HG03565 (cell line): ENCODE measurements at regions not wholly inside any gene's neighbourhood (a gene's known extent, or its start where the extent isn't known, plus 50 kb on each side); places are given as distances from the start of the nearest gene placed in this dataset.

Experiments used
- ATAC-seq: cut with Tn5 transposase; IDR thresholded peaks from one replicate; pipeline ENCODE4 v1.9.1; 2021; ENCODE audit warnings: mild to moderate bottlenecking, moderate library complexity; ENCODE audit not compliant: unreplicated experiment

DNA sequence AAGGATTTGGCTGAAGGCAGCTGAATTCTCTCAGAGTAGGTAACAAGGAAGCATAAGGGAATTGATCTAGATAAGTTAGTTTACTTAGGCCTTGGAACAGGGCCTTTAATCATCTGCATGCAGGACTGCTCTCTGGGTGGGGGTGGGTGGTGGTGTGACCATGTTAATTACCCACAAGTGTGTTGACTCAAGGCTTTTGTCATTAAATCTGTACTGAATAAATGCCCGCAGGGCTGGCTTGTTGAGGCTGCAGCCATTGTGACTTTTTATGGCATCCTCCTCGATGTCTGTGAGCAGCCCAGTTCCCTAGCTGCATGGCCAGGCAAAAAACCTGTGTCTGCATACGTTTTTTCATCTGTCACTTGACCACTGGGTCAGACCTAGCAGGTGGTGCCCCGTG is 63.5 kb upstream of the ASCC3 start:
- ATAC-seq: no peak

DNA sequence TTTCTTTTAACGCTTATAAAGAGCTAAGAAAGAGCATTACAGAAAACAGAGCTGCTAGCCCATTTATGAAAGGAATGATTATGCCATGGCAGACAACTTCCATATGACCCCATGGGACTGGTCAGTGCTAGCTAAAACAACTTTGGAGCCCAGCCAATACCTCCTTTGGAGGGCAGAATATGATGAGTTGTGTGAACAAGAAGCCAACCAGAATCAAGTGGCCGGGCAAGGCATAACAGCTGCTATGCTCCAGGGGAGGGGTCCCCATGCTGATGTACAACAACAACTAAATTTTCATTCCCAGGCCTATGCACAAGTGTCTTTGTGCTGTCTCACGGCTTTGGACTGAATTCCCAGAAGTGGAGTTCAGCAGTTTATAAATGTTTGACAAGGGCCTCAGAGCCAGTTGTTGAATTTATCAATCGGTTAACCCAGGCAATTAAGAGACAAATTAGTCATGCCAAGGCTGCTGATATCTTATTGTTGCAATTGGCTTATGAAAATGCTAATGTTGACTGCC is 65.0 kb upstream of the ASCC3 start:
- no peak for ATAC-seq

DNA sequence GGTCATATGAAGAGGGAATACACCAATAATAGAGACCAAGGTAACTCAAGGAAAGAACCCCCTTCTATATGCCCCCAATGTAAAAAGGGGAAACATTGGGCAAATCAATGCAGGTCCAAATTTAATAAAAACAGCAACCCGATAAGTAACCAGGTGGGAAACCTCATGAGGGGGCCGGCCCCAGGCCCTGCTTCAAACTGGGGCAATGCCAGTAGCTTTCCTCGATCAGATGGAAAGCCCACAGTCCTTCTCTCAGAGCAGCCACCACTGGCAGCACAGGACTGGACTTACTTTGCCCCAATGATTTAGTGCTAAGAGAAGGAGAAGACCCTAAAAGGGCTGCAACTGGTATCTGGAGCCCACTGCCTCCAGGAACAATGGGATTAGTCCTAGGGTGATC is 65.6 kb upstream of the ASCC3 start:
- ATAC-seq: no peak

DNA sequence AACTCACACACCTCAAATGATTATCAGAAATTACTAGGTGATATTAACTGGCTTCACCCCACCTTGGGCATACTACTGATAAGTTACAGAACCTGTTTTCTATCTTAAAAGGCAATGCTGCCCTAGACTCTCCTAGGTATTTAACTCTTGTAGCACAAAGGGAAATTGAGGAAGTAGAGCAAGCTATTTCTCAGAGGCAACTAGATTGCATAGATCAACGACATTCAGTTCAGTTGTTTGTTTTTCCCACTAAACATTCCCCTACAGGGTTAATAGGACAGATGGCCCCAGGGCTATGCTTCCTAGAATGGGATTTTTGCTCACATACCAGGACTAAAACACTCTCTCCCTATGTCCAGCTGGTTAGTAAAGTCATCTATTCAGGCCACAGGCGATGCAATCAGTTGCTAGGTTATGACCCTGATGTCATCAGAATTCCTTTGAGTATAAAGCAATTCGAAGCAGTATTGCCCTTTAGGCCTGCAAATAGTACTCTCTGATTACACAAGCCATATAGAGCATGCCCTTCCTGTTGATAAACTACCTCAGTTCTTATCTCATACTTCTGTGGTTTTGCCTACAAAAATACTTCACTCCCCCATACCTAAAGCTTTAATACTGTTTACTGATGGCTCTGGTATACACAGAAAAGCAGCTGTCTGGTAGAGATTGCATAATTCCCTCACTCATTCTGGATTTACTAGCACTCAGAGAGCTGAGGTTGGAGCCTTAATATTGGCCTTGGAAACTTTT is 67.4 kb upstream of the ASCC3 start:
- ATAC-seq: no peak

DNA sequence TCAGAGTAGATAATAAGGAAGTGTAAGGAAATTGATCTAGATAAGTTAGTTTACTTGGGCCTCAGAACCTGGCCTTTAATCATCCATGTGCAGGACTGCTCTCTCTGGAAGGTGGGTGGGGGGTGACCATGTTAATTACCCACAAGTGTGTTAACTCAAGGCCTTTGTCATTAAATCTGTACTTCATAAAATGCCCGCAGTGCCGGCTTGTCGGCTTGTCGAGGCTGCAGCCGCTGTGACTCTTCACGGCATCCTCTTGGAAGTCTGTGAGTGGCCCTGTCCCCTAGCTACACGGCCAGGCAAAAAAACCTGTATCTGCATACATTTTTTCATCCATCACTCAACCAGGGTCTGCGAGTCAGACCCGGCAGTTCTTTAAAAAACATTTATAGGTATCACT is 70.9 kb upstream of the ASCC3 start:
- ATAC-seq: no peak

DNA sequence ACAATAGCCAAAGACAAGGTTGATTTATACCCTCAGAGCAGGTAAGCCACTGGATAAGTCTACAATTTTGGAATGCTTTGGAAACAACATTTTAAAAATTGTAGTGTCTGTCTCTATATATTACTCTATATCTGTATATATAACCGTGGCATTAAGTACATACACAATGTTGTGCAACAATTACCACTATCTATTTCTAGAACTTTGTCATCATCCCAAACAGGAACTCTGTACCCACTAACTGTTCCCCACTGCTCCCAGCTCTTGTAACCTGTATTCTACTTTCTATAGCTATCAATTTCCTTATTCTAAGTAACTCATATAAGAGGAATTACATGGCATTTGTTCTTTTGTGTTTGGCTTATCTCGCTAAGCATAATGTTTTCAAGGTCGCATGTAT is 78.2 kb upstream of the ASCC3 start:
- no peak for ATAC-seq

DNA sequence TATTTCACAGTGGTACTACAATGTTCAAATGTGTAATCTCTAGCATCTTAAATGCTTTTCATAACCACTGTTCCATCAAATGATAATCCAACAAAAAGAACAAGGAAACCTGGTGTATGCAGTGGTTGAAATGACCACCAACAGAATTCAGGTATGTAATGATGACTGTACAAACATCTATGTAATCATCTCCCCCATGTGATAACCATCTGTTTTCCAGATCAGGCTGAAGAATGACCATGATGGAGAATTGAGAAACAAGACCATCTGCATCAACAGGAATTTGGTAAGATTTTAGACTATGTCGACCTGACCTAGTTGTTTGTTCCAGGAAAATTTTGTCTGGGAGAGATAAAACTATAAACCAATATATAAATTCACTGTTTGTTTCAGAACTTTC is 81.3 kb upstream of the ASCC3 start:
- no peak for ATAC-seq

DNA sequence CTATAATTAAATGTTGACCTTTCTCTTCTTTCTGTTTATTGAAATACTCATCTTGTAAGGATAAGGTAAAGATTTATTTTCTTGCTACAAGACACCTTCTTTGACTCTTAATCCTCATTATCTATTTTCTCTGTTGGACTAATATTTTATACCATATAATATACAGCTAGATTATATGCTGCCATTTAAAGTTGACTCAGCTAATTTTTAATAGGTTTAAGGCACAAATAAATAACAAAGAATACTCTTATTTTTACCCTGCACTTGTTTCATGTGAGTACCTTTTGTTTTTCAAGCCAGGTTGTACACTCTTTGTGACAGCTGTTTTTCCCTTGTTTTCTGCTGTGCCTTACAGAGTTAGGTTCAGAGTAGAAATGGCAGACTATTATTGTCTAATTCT is 83.9 kb upstream of the ASCC3 start:
- ATAC-seq: no peak

DNA sequence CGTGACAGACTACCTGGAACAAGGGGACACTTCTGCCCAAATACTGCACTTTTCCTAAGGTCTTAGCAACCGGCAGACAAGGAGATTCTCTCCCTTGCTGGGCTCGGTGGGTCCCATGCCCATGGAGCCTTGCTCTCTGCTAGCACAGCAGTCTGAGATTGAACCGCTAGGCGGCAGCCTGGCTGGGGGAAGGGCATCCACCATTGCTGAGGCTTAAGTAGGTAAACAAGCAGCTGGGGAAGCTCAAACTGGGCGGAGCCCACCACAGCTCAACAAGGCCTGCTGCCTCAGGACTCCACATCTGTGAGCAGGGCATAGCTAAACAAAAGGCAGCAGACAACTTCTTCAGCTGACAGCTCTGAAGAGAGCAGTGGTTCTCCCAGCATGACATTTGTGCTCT is 87.8 kb upstream of the ASCC3 start:
- no peak for ATAC-seq

DNA sequence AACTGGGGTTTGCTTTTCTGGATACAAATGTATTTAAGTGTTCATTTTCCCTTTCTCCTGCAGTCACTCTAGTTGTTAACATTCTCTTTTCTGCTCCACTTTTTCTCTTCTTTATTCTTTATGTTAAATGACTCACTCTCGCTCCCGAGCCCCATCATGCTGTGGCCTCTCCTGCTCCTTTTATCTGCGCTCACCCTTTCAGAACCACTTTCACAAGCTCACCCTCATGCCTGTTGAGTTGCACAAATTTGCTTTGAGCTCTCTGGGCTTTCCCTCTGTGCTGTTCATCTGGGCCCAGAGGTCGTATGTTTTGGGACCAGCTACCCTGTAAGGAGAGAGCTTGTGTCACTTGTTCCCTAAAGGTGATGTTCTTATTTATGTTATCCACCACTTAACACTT is 98.1 kb upstream of the ASCC3 start:
- no peak for ATAC-seq

DNA sequence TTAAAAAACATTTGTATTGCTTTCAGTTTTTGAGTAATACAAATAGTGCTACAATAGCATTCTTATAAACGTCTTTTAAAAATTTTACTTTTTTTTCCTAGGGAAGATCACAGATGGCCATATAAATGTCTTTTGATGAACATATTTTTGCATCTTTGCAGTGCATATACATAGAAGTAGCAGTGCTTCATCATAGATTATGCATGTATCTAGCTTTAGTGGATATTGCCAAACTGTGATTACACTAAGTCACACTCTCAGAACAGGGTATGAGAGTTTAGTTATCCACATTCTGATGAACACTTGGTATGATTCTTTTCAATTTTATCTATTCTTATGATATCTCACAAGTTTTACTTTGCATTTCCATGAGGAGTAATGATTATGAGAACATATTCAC is 99.8 kb upstream of the ASCC3 start:
- ATAC-seq: no peak

DNA sequence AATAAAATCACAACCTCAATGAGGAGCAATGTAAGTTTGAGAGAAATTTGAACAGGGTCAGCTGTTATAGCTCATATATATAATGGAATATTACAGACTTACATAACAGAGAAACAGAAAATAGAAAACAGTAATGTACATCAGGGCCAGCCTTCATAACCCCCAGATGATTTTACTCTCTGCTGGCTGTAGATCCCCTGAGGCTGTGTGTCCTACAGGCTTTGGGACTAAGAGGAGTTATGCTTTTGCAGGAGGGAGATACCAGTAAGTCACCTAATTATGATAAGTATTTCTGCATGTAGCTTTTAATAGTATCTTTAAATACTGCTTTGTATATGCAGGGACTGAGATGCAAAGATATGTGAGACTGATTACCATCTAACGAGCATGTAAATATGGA is 105.8 kb upstream of the ASCC3 start:
- ATAC-seq: no peak

DNA sequence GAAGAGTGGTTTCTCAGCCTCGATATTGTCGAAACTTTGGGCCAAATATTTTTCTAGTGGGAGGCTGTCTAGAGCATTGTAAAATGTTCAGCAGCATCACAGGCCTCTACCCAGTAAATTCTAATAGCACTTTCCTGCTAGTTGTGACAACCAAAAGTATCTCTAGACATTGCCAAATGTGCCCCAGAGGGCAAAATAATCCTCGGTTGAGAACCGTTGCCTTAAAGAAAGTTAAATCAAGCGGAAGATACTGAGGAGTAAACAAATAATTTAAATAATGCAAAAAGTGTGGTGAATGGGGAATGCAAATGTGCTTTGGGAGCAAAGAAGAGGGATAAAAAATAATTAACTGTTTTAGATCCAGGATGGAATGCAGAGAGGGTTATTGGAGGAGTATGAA is 106.4 kb upstream of the ASCC3 start:
- ATAC-seq: no peak

DNA sequence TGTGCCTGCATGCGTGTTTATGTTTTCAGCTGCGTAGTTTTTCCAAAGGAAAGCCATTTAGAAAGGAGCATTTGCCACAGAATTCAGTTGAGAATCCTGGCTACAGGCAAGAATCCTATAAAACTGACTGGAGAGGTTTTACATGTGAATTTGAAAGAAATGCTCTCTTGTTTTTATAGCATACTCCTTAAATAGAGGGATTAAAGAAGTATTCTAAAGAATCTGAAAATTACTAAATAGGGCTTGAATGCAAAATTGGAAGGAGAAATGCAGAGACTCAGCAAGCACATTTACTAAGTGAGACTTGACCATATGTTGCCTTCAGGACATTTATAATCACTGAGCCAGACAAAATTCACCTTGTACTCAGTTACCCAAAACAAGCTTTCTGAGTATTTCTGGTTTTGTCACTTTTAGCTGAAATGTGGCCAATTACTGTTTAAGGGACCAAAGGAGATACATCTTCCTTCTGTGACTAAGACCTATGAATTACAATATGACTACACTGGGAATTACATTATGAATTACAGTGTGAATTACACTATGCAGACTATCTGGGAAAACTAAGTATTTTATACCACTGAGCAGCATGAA is 107.4 kb upstream of the ASCC3 start:
- no peak for ATAC-seq

DNA sequence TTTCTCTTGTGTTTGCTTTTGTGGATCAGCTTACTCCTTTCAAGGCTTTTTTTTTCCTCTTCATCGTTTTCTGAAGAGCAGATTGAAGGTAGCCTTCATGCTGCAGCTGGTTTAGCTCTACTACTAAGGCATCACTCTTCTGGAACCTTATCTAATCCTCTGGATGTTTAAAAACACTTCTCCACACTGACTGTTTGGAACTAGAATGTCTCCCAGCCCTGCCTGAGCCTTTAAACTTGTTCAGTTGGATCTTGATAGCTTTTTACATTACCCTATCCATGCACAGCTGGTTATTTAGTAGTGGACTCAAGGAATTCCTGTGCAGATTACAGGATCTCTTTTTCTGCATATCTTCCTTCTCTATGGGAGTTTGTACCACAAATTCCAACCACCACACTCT is 108.9 kb upstream of the ASCC3 start:
- ATAC-seq: no peak

DNA sequence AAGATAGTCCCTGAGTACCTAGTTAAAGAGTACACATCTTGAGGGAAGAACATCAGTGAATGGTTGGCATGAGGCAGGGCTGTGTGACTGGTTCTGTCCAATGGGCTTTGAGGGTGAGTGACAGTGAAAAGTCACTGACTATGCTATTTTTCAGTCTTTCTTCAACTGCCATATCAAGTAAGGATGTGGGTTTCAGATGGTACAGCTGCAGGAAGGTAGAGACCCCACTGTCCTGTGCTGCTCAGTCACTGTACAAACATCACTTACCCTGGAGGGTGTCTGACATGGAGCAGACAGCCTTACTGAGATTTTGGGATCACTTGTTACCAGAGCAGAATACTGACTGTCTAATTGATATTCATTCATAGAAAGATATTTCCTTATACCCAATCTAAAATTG is 115.3 kb upstream of the ASCC3 start:
- ATAC-seq: no peak

DNA sequence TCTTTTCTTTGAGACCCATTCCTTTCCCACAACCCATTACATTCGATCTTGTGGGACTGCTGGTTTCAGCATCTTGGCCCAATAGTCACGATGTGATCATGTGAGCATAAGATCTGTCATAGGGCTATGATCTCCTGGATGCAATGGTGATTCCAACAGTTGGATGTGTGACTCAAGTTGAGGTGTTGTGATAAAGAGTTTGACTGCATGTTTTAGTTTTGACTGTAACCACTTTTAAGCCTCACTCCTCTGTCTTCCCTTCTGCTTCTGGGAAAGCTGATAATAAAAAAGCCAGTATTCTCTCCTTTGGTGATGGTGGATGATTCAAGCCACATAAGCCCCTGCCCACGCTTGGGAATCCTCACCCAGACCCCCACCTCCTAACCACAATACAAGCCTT is 117.0 kb upstream of the ASCC3 start:
- ATAC-seq: no peak

DNA sequence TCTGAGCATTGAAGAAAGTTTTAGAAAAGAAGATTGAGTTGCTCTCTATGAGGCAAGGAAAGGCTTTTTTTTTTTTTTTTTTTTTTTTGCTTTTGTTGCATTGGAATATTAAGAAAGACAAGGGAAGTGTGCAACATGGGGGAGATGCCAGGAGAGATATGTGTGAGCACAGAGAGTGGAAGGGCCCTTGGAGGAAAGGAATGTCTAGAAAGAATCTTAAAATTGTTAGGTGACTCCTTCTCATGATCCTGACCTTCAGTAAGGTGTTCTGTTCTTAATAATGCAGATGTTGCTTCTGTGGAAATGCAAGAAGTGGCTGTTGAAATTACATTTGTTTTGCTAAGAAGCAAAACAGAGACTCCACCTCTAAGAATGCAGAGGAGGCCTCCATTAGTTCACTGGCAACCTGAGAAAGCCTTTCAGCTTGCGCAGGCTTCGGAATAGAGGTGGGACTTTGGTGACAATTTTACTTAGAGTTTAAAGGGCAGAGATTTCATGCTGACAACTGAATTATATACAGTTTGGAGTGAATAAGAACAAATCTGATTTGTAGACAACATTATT is 118.0 kb upstream of the ASCC3 start:
- ATAC-seq: no peak

DNA sequence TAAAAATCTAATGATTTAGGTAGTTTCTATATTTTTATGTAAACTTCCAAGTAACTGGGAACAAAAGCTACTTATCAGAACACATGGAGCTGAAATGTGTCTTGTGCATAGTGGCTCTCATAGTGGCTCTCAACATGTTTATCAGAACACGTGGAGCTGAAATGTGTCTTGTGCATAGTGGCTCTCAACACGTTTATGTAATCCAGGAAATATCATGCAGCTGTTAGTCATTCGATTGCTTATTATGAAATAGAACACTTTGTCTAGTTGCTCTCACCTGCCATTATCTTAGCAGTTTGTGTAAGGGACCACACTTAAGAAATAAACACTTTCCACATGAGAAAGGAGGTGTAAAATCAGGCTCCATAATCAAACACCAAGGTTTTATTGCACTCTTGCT is 119.2 kb upstream of the ASCC3 start:
- ATAC-seq: no peak

DNA sequence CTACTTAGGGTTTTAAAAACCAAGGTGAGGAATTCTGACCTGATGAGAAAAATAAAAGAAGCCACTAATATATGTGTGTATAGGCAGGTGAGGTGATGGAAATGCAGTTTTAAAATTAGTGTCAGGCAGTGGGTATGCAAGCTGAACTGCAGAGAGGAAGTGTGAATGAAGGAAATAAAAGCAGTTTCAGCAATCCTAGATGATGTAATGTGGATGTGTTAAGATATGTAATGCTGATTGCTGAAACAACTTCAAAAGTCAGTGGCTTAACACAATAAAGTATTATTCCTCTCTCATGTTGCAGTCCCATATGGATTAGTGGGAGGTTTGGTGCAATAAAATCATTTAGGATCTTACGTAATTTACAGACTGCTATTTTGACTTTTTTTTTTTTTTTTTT is 119.9 kb upstream of the ASCC3 start:
- no peak for ATAC-seq

DNA sequence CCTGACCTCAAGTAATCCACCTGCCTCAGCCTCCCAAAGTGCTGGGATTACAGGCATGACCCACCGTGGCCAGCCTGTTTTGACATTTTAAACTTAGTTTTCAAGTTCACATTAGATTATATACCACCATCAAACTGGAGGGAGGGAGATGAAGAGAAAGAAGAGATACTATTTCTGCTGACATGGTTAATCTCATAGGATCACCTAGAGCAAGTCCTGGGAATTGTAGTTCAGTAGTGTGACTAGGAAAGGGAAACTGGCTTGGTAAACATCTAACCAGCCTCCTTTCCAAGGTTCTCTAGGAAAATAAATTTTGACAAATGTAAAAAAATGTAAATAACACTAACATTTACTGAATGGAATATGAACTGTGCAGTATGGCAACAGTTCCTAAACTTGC is 120.5 kb upstream of the ASCC3 start:
- no peak for ATAC-seq

DNA sequence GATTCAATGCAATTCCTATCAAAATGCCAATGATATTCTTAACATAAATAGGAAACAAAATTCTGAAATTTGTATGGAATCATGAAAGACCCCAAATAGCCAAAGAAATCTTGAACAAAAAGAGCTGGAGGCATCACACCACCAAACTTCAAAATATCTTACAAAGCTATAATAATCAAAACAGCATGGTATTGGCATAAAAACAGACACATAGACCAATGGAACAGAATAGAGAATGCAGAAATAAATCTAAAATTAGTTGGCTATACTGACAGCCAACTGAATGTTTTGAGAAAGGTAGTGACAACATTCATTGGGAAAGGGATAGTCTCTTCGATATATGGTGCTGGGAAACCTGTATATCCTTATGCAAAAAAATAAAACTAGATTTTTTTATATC is 121.9 kb upstream of the ASCC3 start:
- no peak for ATAC-seq

DNA sequence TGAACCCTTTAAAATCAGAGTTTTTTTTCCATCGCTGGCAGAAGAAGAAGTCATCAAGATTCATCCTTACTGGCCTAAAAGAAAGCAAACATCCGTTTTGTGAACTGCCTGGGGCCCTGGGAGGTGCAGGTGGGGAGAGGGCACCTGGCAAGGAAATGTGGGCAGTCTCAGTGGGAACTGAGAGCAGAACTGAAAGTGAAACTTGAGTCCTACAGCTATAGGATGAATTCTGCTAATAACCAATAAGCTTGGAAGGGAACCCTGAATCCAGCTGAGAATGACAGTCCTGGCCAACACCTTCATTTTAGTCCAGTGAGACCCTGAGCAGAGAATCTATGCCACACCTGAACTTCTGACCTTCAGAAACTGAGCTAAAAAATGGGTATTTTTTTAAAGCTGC is 130.1 kb upstream of the ASCC3 start:
- ATAC-seq: peak; percentile 92
